Mesendoderm (in vitro differentiated cells): ENCODE measurements at regions not wholly inside any gene's neighbourhood (a gene's known extent, or its start where the extent isn't known, plus 50 kb on each side); places are given as distances from the start of the nearest gene placed in this dataset.
A peak's percentile ranks its signal among the peaks of the same experiment; 100 is the strongest.

Source experiments
- DNase-seq: peaks from one replicate; pipeline ENCODE4 v3.0.0; 2013
- H2AK5ac ChIP-seq: 2 replicates; pipeline ENCODE4 v1.6.1; 2013; ENCODE audit warnings: low read length, inconsistent platforms
- H2BK120ac ChIP-seq: 2 replicates; pipeline ENCODE4 v1.6.1; 2013; ENCODE audit warnings: low read depth, mild to moderate bottlenecking, low read length, moderate library complexity, mixed read lengths
- H2BK15ac ChIP-seq: replicated peaks from 2 replicates; pipeline ENCODE4 v1.6.1; 2013; ENCODE audit warnings: low read depth, mild to moderate bottlenecking, moderate library complexity
- H2BK5ac ChIP-seq: 2 replicates; pipeline ENCODE4 v1.6.1; 2013; ENCODE audit warnings: low read length, inconsistent platforms
- H3K18ac ChIP-seq: 2 replicates; pipeline ENCODE4 v1.6.1; 2013; ENCODE audit warnings: mild to moderate bottlenecking, low read length, mixed read lengths
- H3K23ac ChIP-seq: one replicate; pipeline ENCODE4 v1.6.1; 2013; ENCODE audit warnings: low read length
- H3K27ac ChIP-seq: 2 replicates; pipeline ENCODE4 v1.5.1; 2013; ENCODE audit warnings: low read depth, mild to moderate bottlenecking, inconsistent platforms, low read length, moderate library complexity
- H3K27me3 ChIP-seq: 2 replicates; pipeline ENCODE4 v1.6.1; 2013; ENCODE audit warnings: low read length, control low read depth, mild to moderate bottlenecking, inconsistent platforms; ENCODE audit not compliant: insufficient read depth, poor library complexity
- H3K36me3 ChIP-seq: 2 replicates; pipeline ENCODE4 v1.6.1; 2013; ENCODE audit warnings: low read length, inconsistent platforms; ENCODE audit not compliant: control insufficient read depth, insufficient read depth
- H3K4ac ChIP-seq: one replicate; pipeline ENCODE4 v1.6.1; 2013; ENCODE audit warnings: low read depth, mild to moderate bottlenecking, low read length, moderate library complexity
- H3K4me1 ChIP-seq: 2 replicates; pipeline ENCODE4 v1.6.1; 2013; ENCODE audit warnings: low read depth, low read length, inconsistent platforms; ENCODE audit not compliant: control insufficient read depth
- H3K4me2 ChIP-seq: 2 replicates; pipeline ENCODE4 v1.6.1; 2013; ENCODE audit warnings: low read length
- H3K4me3 ChIP-seq: 2 replicates; pipeline ENCODE4 v1.5.1; 2013; ENCODE audit warnings: mild to moderate bottlenecking, low read length
- H3K56ac ChIP-seq: one replicate; pipeline ENCODE4 v1.6.1; 2013; ENCODE audit warnings: low read length
- H3K79me1 ChIP-seq: 2 replicates; pipeline ENCODE4 v1.6.1; 2013; ENCODE audit warnings: low read length, inconsistent platforms
- H3K79me2 ChIP-seq: 2 replicates; pipeline ENCODE4 v1.6.1; 2013; ENCODE audit warnings: mild to moderate bottlenecking, low read length; ENCODE audit not compliant: control insufficient read depth, insufficient read depth
- H3K9ac ChIP-seq: 2 replicates; pipeline ENCODE4 v1.6.1; 2013; ENCODE audit warnings: low read length, inconsistent platforms
- H4K5ac ChIP-seq: one replicate; pipeline ENCODE4 v1.6.1; 2013; ENCODE audit warnings: low read length
- H4K8ac ChIP-seq: one replicate; pipeline ENCODE4 v1.6.1; 2013; ENCODE audit warnings: low read depth, mild to moderate bottlenecking, control low read depth, low read length, moderate library complexity
- WGBS: extraction: QIAGEN DNeasy Blood & Tissue Kit; methylation state at CpG from one replicate; pipeline ENCODE4 v1.1.7; 2013; ENCODE audit warnings: low lambda C conversion rate, missing lambda C conversion rate; ENCODE audit not compliant: insufficient coverage; ENCODE audit errors: extremely low coverage; 5-methylcytosine and 5-hydroxymethylcytosine counted together

- Histone ChIP-seq H3K56ac (no peak overlapping the region), H3K4me3 (no peak overlapping the region), H3K18ac (no peak overlapping the region), H2AK5ac (no peak overlapping the region), H3K9ac (no peak overlapping the region), H3K79me1 (no peaks in the 10 kb centered on the region), H3K4me2 (no peak overlapping the region), H3K36me3 (no peaks in the 10 kb centered on the region), H3K27me3 (no peaks in the 10 kb centered on the region), H3K79me2 (no peaks in the 10 kb centered on the region), H3K4ac (no peak overlapping the region), H3K4me1 (no peaks in the 10 kb centered on the region), H3K23ac (no peak overlapping the region), H4K5ac (no peak overlapping the region), H2BK15ac (no peak overlapping the region), H3K27ac (no peak overlapping the region), H4K8ac (no peak overlapping the region), H2BK5ac (no peak overlapping the region), H2BK120ac (no peak overlapping the region)
- no CpG with 5 or more reads among the region's 1 CpG for WGBS
- no peak for DNase-seq
Observed at GRCh38 chr14:62185078-62185477, 422.9 kb downstream of the SNAPC1 start.

- Histone ChIP-seq H3K23ac (no peak overlapping the region), H3K27ac (no peak overlapping the region), H3K79me2 (no peaks in the 10 kb centered on the region), H4K8ac (no peak overlapping the region), H2AK5ac (no peak overlapping the region), H2BK120ac (no peak overlapping the region), H3K18ac (no peak overlapping the region), H3K27me3 (no peaks in the 10 kb centered on the region), H2BK5ac (no peak overlapping the region), H3K9ac (no peak overlapping the region), H3K4me2 (no peak overlapping the region), H3K4ac (no peak overlapping the region), H2BK15ac (no peak overlapping the region), H3K79me1 (no peaks in the 10 kb centered on the region), H3K4me3 (no peak overlapping the region), H3K4me1 (no peaks in the 10 kb centered on the region), H3K56ac (no peak overlapping the region), H4K5ac (no peak overlapping the region), H3K36me3 (no peaks in the 10 kb centered on the region)
- no CpG with 5 or more reads among the region's 2 CpGs for whole genome bisulfite sequencing
- DNase-seq, result peak; percentile 89
Observed at GRCh38 chr14:62187265-62187664, 425.0 kb downstream of the SNAPC1 start.

DNA sequence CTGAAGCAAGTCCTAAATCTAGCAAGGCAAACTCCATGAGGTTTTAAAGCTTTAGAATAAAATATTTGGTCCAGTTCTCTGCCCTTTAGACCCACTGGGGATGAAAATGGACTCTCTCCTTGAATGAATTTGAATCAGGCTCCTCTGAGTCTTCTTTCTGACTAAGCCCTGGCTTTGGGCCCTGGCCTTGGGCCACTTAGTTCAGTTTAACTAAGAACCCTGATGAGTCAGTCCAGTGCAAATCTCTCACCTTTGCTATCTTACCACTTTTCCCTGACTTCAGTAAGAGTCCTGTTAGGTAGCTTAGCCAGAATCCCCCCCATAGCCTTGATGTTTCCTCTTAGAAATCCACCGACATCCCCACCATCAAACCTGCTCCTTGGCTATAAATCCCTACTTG is 427.5 kb downstream of the SNAPC1 start:
- H3K27ac ChIP-seq, result no peak overlapping the region
- no CpG with 5 or more reads among the region's 1 CpG for WGBS
- H2BK5ac ChIP-seq, result no peak overlapping the region
- no peak for DNase-seq
- H2AK5ac ChIP-seq, result no peak overlapping the region
- no peak overlapping the region for H3K18ac ChIP-seq
- H3K23ac ChIP-seq, result no peak overlapping the region
- no peak overlapping the region for H2BK120ac ChIP-seq
- no peak overlapping the region for H3K4me2 ChIP-seq
- no peaks in the 10 kb centered on the region for H3K4me1 ChIP-seq
- no peak overlapping the region for H3K4ac ChIP-seq
- H3K79me1 ChIP-seq, result no peaks in the 10 kb centered on the region
- no peak overlapping the region for H4K5ac ChIP-seq
- H2BK15ac ChIP-seq, result no peak overlapping the region
- no peaks in the 10 kb centered on the region for H3K27me3 ChIP-seq
- no peak overlapping the region for H3K56ac ChIP-seq
- H4K8ac ChIP-seq, result no peak overlapping the region
- H3K36me3 ChIP-seq, result no peaks in the 10 kb centered on the region
- H3K4me3 ChIP-seq, result no peak overlapping the region
- H3K79me2 ChIP-seq, result no peaks in the 10 kb centered on the region
- no peak overlapping the region for H3K9ac ChIP-seq

DNA sequence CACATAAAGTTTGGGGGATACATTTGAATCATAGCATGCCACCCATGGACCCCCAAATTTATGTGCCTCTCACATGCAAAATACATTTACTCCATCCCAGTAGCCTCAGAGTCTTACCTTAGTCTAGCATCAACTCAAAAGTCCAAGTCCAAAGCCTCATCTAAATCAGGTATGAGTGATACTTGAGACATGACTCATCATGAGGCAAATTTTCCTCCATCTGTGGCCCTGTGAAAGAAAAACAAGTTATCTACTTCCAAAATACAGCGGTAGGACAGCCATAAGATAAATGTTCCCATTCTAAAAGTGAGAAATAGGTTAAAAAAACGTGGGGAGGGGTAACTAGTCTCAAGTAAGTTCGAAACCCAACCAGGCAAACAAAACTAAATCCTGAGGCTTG is 444.2 kb downstream of the SNAPC1 start:
- H3K4ac ChIP-seq, result no peak overlapping the region
- no peak overlapping the region for H2AK5ac ChIP-seq
- no peak overlapping the region for H3K18ac ChIP-seq
- H3K4me2 ChIP-seq, result no peak overlapping the region
- H3K79me2 ChIP-seq, result no peaks in the 10 kb centered on the region
- H2BK15ac ChIP-seq, result no peak overlapping the region
- no peak overlapping the region for H2BK120ac ChIP-seq
- no peak overlapping the region for H4K8ac ChIP-seq
- no peak overlapping the region for H3K23ac ChIP-seq
- no peak overlapping the region for H3K56ac ChIP-seq
- no peak overlapping the region for H2BK5ac ChIP-seq
- no peak overlapping the region for H3K4me3 ChIP-seq
- WGBS, result no CpG with 5 or more reads among the region's 3 CpGs
- no peaks in the 10 kb centered on the region for H3K79me1 ChIP-seq
- no peaks in the 10 kb centered on the region for H3K27me3 ChIP-seq
- no peaks in the 10 kb centered on the region for H3K4me1 ChIP-seq
- H3K36me3 ChIP-seq, result no peaks in the 10 kb centered on the region
- H4K5ac ChIP-seq, result no peak overlapping the region
- H3K9ac ChIP-seq, result no peak overlapping the region
- no peak for DNase-seq
- no peak overlapping the region for H3K27ac ChIP-seq

DNA sequence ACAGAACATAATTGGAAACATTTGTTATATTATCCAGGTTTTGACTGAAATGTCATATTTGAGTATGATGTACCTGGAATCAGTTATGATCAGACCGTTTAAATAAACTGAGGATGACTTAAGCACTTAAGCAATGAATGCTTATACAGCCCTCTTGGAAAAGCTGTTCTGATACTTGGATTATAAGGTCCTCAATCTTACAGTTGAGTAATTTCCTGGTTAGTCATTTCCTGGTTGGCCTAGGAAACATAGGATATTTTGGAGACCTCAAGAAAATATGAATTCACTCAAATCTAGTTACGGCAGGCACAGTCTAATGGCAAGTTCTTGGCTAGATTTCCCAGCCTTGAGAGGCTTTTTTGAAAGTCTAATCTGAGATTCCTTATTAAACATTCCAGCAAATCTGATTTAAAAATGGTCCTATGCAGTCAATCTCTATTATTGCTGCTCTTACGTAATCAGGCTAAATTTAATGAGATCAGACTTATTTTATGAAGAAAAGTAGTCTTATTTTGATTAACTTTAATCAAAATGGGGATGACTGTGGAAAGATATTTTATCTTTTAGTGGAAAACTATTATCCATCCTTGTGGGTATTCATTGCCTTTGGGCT is 447.2 kb downstream of the SNAPC1 start:
- DNase-seq, result no peak

GRCh38 chr14:62213516-62213915 is 451.3 kb downstream of the SNAPC1 start:
- Histone ChIP-seq H3K18ac (no peak overlapping the region), H3K23ac (no peak overlapping the region), H2BK120ac (no peak overlapping the region), H3K79me1 (no peaks in the 10 kb centered on the region), H3K56ac (no peak overlapping the region), H3K79me2 (no peaks in the 10 kb centered on the region), H2AK5ac (no peak overlapping the region), H3K4me3 (no peak overlapping the region), H3K4ac (no peak overlapping the region), H3K36me3 (no peaks in the 10 kb centered on the region), H2BK15ac (no peak overlapping the region), H3K4me1 (no peaks in the 10 kb centered on the region), H4K8ac (no peak overlapping the region), H4K5ac (no peak overlapping the region), H3K27me3 (no peaks in the 10 kb centered on the region), H3K27ac (no peak overlapping the region), H2BK5ac (no peak overlapping the region), H3K4me2 (no peak overlapping the region), H3K9ac (no peak overlapping the region)
- no peak for DNase-seq
- no CpG with 5 or more reads among the region's 3 CpGs for WGBS

More for the DNA sequence above, 447.2 kb downstream of the SNAPC1 start:
- H3K4ac ChIP-seq, result no peak overlapping the region
- H2BK5ac ChIP-seq, result no peak overlapping the region
- no peaks in the 10 kb centered on the region for H3K36me3 ChIP-seq
- H3K18ac ChIP-seq, result no peak overlapping the region
- H3K79me1 ChIP-seq, result no peaks in the 10 kb centered on the region
- H3K56ac ChIP-seq, result no peak overlapping the region
- no peaks in the 10 kb centered on the region for H3K79me2 ChIP-seq
- H3K4me3 ChIP-seq, result no peak overlapping the region
- no peaks in the 10 kb centered on the region for H3K27me3 ChIP-seq
- no peak overlapping the region for H3K4me2 ChIP-seq
- no peak overlapping the region for H2BK120ac ChIP-seq
- H2AK5ac ChIP-seq, result no peak overlapping the region
- no CpG with 5 or more reads among the region's 3 CpGs for WGBS
- no peak overlapping the region for H3K23ac ChIP-seq
- H4K8ac ChIP-seq, result no peak overlapping the region
- H3K27ac ChIP-seq, result no peak overlapping the region
- H3K9ac ChIP-seq, result no peak overlapping the region
- no peak overlapping the region for H2BK15ac ChIP-seq
- H3K4me1 ChIP-seq, result no peaks in the 10 kb centered on the region
- no peak overlapping the region for H4K5ac ChIP-seq
